Astrocyte of the cerebellum (primary cell): ENCODE measurements at regions not wholly inside any gene's neighbourhood (a gene's known extent, or its start where the extent isn't known, plus 50 kb on each side); places are given as distances from the start of the nearest gene placed in this dataset.

Experiments used
- DNase-seq: peaks from one replicate; pipeline ENCODE4 v3.0.0-alpha.2; 2011; ENCODE audit warnings: low read depth
- H3K4me3 ChIP-seq: 2 replicates; pipeline ENCODE4 v1.5.1; 2011; ENCODE audit warnings: mild to moderate bottlenecking, low read depth, low read length, moderate library complexity
- CTCF ChIP-seq: IDR thresholded peaks from 2 replicates; pipeline ENCODE4 v1.5.1; 2012; ENCODE audit warnings: low read length, low read depth, moderate library complexity, mild to moderate bottlenecking; ENCODE audit errors: missing control alignments
- in situ Hi-C: cut with HindIII; loops from 2 replicates; pipeline ENCODE4 v1.10.0; 2017; ENCODE audit warnings: low sequenced_read_pairs

- no peak for DNase-seq
- in situ Hi-C loops = no loop called here
- H3K4me3 ChIP-seq = no peak overlapping the region
- TF ChIP-seq CTCF = no peak
Measured at GRCh38 chr3:102885289-102885688, 450.5 kb downstream of the ZPLD1 start.

GRCh38 chr3:102887431-102887830 is 452.6 kb downstream of the ZPLD1 start:
- no peak for DNase-seq
- no peak for TF ChIP-seq CTCF
- H3K4me3 ChIP-seq = no peak overlapping the region
- in situ Hi-C loops = no loop called here

GRCh38 chr3:102896851-102897621 is 462.2 kb downstream of the ZPLD1 start:
- DNase-seq = no peak
- TF ChIP-seq CTCF = no peak
- no peak overlapping the region for H3K4me3 ChIP-seq
- in situ Hi-C loops = no loop called here

GRCh38 chr3:102904629-102905028 is 469.8 kb downstream of the ZPLD1 start:
- DNase-seq = no peak
- no peak overlapping the region for H3K4me3 ChIP-seq
- no peak for TF ChIP-seq CTCF
- in situ Hi-C loops = no loop called here

- no peak for DNase-seq
- no peak overlapping the region for H3K4me3 ChIP-seq
- TF ChIP-seq CTCF = no peak
- in situ Hi-C loops = no loop called here
Measured at GRCh38 chr3:102905811-102906210, 471.0 kb downstream of the ZPLD1 start.

GRCh38 chr3:102906818-102907217 is 472.0 kb downstream of the ZPLD1 start:
- no peak for TF ChIP-seq CTCF
- in situ Hi-C loops = no loop called here
- no peak for DNase-seq
- no peak overlapping the region for H3K4me3 ChIP-seq

GRCh38 chr3:102909904-102910303 is 475.1 kb downstream of the ZPLD1 start:
- no peak for TF ChIP-seq CTCF
- in situ Hi-C loops = no loop called here
- no peak for DNase-seq
- H3K4me3 ChIP-seq = no peak overlapping the region
